H1 (cell line): ENCODE measurements at regions not wholly inside any gene's neighbourhood (a gene's known extent, or its start where the extent isn't known, plus 50 kb on each side); places are given as distances from the start of the nearest gene placed in this dataset.

Experiments used
- CTCF ChIA-PET: fragments of 300-600 bp; sonication (Branson Sonifier 250); formaldehyde crosslinking; loops from one replicate; lab custom pipeline; 2021; ENCODE audit not compliant: partially characterized antibody; lab: Charles Lee
- POLR2A ChIA-PET: fragments of 300-600 bp; sonication (Branson Sonifier 250); formaldehyde crosslinking; loops from one replicate; lab custom pipeline; 2021; ENCODE audit warnings: inconsistent platforms; ENCODE audit not compliant: partially characterized antibody; lab: Charles Lee
- DNase-seq, 2 experiments: peaks; one replicate each; pipeline versions ENCODE4 v3.0.0 to v3.0.0-alpha.2; 2010 to 2022; ENCODE audit warnings: low spot score in 2 of 2, low read depth in 1 of 2, mixed read lengths in 1 of 2
- FAIRE-seq: peaks from 2 replicates; lab custom pipeline; 2011; peaks lifted over from hg19 to GRCh38; lab: Jason Lieb, UNC
- H2AFZ ChIP-seq: 2 replicates; pipeline ENCODE4 v1.8.1; 2012; ENCODE audit warnings: low read length, inconsistent platforms
- H2AK5ac ChIP-seq: 2 replicates; pipeline ENCODE4 v1.6.1; 2013; ENCODE audit warnings: low read depth, low read length
- H2BK120ac ChIP-seq: replicated peaks from 2 replicates; pipeline ENCODE3; 2013; ENCODE audit warnings: low read depth, low read length, inconsistent platforms
- H2BK12ac ChIP-seq: 2 replicates; pipeline ENCODE4 v1.6.1; 2013; ENCODE audit warnings: low read depth, low read length
- H2BK15ac ChIP-seq: 2 replicates; pipeline ENCODE4 v1.6.1; 2013; ENCODE audit warnings: low read length
- H2BK20ac ChIP-seq: 2 replicates; pipeline ENCODE4 v1.6.1; 2013; ENCODE audit warnings: low read length
- H2BK5ac ChIP-seq: 2 replicates; pipeline ENCODE4 v1.6.1; 2013; ENCODE audit warnings: low read depth, low read length
- H3K14ac ChIP-seq: 2 replicates; pipeline ENCODE4 v1.6.1; 2013; ENCODE audit warnings: inconsistent platforms; ENCODE audit not compliant: insufficient read length
- H3K18ac ChIP-seq: 2 replicates; pipeline ENCODE4 v1.6.1; 2013; ENCODE audit warnings: low read length; ENCODE audit errors: extremely low read depth
- H3K23ac ChIP-seq: 2 replicates; pipeline ENCODE4 v1.6.1; 2013; ENCODE audit warnings: inconsistent platforms; ENCODE audit not compliant: insufficient read length
- H3K23me2 ChIP-seq: 2 replicates; pipeline ENCODE4 v1.6.1; 2013; ENCODE audit warnings: low read depth, low read length
- H3K27ac ChIP-seq: 2 replicates; pipeline ENCODE4 v1.6.1; 2011; ENCODE audit warnings: low read depth, low read length, inconsistent platforms
- H3K27me3 ChIP-seq, 4 experiments: replicated peaks in 1 of 4; 1 replicate in 1 of 4; 2 replicates in 3 of 4; pipeline versions ENCODE4 v1.6.1 to v1.8.1; 2011 to 2013; ENCODE audit warnings: low read length in 3 of 4, mild to moderate bottlenecking in 3 of 4, inconsistent platforms in 2 of 4, mixed read lengths in 2 of 4, moderate library complexity in 1 of 4; ENCODE audit not compliant: control insufficient read depth in 3 of 4, insufficient read depth in 3 of 4; ENCODE audit errors: extremely low read depth in 1 of 4
- H3K36me3 ChIP-seq, 4 experiments: 2 replicates each; pipeline versions ENCODE4 v1.6.1 to v1.8.1; 2011 to 2013; ENCODE audit warnings: mild to moderate bottlenecking in 4 of 4, low read length in 3 of 4, moderate library complexity in 2 of 4, control low read depth in 1 of 4, inconsistent platforms in 1 of 4; ENCODE audit not compliant: insufficient read depth in 4 of 4, control insufficient read depth in 2 of 4
- H3K4ac ChIP-seq: replicated peaks from 2 replicates; pipeline ENCODE3; 2013; ENCODE audit warnings: low read length, low read depth, mixed read lengths, inconsistent platforms; ENCODE audit not compliant: insufficient read length
- H3K4me1 ChIP-seq, 4 experiments: replicated peaks in 1 of 4; 1 replicate in 1 of 4; 2 replicates in 3 of 4; pipeline versions ENCODE4 v1.6.1 to v1.8.1; 2011 to 2013; ENCODE audit warnings: low read length in 3 of 4, inconsistent platforms in 2 of 4, mixed read lengths in 1 of 4; ENCODE audit not compliant: insufficient read depth in 4 of 4, control insufficient read depth in 3 of 4
- H3K4me2 ChIP-seq, 2 experiments: 2 replicates each; pipeline versions ENCODE4 v1.6.1 to v1.8.1; 2011 to 2013; ENCODE audit warnings: low read depth in 2 of 2, low read length in 2 of 2, control low read depth in 1 of 2, inconsistent platforms in 1 of 2, mild to moderate bottlenecking in 1 of 2; ENCODE audit not compliant: insufficient read depth in 1 of 2
- H3K4me3 ChIP-seq, 4 experiments: fragments of 200-600, 300-600 bp in 1 of 4; sonication (generic), shearing (Covaris generic), sonication (Bioruptor Twin) in 1 of 4; 2 replicates each; pipeline versions ENCODE4 v1.5.1 to v1.8.1; 2011 to 2016; ENCODE audit warnings: low read length in 4 of 4, low read depth in 3 of 4, control low read depth in 2 of 4, inconsistent platforms in 2 of 4, mild to moderate bottlenecking in 2 of 4, mixed read lengths in 1 of 4, moderate library complexity in 1 of 4; ENCODE audit not compliant: insufficient read depth in 2 of 4; ENCODE audit errors: extremely low read depth in 1 of 4
- H3K56ac ChIP-seq: replicated peaks from 2 replicates; pipeline ENCODE3; 2013; ENCODE audit warnings: low read depth, mild to moderate bottlenecking, mixed read lengths, low read length, inconsistent platforms; ENCODE audit not compliant: insufficient read length
- H3K79me1 ChIP-seq: 2 replicates; pipeline ENCODE4 v1.6.1; 2013; ENCODE audit warnings: low read depth, low read length, control low read depth
- H3K79me2 ChIP-seq, 2 experiments: 2 replicates each; pipeline versions ENCODE4 v1.6.1 to v1.8.1; 2012 to 2013; ENCODE audit warnings: low read length in 2 of 2, mild to moderate bottlenecking in 2 of 2, inconsistent platforms in 1 of 2; ENCODE audit not compliant: insufficient read depth in 2 of 2, control insufficient read depth in 1 of 2
- H3K9ac ChIP-seq, 4 experiments: replicated peaks in 1 of 4; 1 replicate in 1 of 4; 2 replicates in 3 of 4; pipeline versions ENCODE4 v1.6.1 to v1.8.1; 2011 to 2013; ENCODE audit warnings: low read depth in 3 of 4, low read length in 3 of 4, control low read depth in 2 of 4, mild to moderate bottlenecking in 2 of 4, moderate library complexity in 2 of 4, inconsistent platforms in 1 of 4; ENCODE audit errors: extremely low read depth in 1 of 4
- H3K9me3 ChIP-seq, 2 experiments: 2 replicates each; pipeline versions ENCODE4 v1.6.1 to v1.8.1; 2012 to 2013; ENCODE audit warnings: mild to moderate bottlenecking in 2 of 2, moderate library complexity in 2 of 2, control low read depth in 1 of 2, inconsistent platforms in 1 of 2, low read depth in 1 of 2, low read length in 1 of 2, mixed read lengths in 1 of 2; ENCODE audit not compliant: insufficient read depth in 2 of 2
- H4K20me1 ChIP-seq, 2 experiments: replicated peaks in 1 of 2; 2 replicates each; pipeline versions ENCODE3 to v1.8.1; 2011 to 2013; ENCODE audit warnings: inconsistent platforms in 2 of 2, low read length in 2 of 2, mild to moderate bottlenecking in 1 of 2; ENCODE audit not compliant: insufficient read depth in 2 of 2, control insufficient read depth in 1 of 2
- H4K5ac ChIP-seq: 2 replicates; pipeline ENCODE4 v1.6.1; 2013; ENCODE audit warnings: low read length, low read depth, mixed read lengths, inconsistent platforms; ENCODE audit not compliant: insufficient read length
- H4K8ac ChIP-seq: 2 replicates; pipeline ENCODE4 v1.8.0; 2013; ENCODE audit warnings: mild to moderate bottlenecking, moderate library complexity, low read length, inconsistent platforms; ENCODE audit not compliant: insufficient read depth; ENCODE audit errors: extremely low read depth
- H4K91ac ChIP-seq: replicated peaks from 2 replicates; pipeline ENCODE3; 2013; ENCODE audit warnings: low read length, mixed read lengths, inconsistent platforms; ENCODE audit not compliant: insufficient read length
- CBX5 ChIP-seq: fragments of 300-800, 300-1000 bp; sonication (generic); IDR thresholded peaks from 2 replicates; pipeline ENCODE4 v1.7.1; 2016; ENCODE audit warnings: antibody characterized with exemption, low read length, low read depth
- CBX8 ChIP-seq: fragments of 300-800, 300-1000 bp; sonication (generic); IDR thresholded peaks from 2 replicates; pipeline ENCODE4 v1.7.1; 2016; ENCODE audit warnings: low read depth, low read length, borderline replicate concordance
- EZH2 ChIP-seq: fragments of 200-600 bp; sonication (generic); IDR thresholded peaks from 2 replicates; pipeline ENCODE4 v1.7.1; 2012; ENCODE audit warnings: low read depth, mild to moderate bottlenecking, moderate library complexity, low read length, inconsistent platforms; ENCODE audit not compliant: severe bottlenecking
- HDAC2 ChIP-seq, 2 experiments: fragments of 300-600 bp in 1 of 2; sonication (generic) in 1 of 2; IDR thresholded peaks; 2 replicates each; pipeline ENCODE4 v1.6.1; 2011 to 2012; ENCODE audit warnings: low read depth in 2 of 2, low read length in 2 of 2, mild to moderate bottlenecking in 2 of 2, moderate library complexity in 2 of 2, borderline replicate concordance in 1 of 2, inconsistent platforms in 1 of 2
- NANOG ChIP-seq: IDR thresholded peaks from 2 replicates; pipeline ENCODE4 v1.6.1; 2011; ENCODE audit warnings: low read length, low read depth, mild to moderate bottlenecking, inconsistent platforms; ENCODE audit not compliant: insufficient read depth, poor library complexity, severe bottlenecking
- NRF1 ChIP-seq: IDR thresholded peaks from 2 replicates; pipeline ENCODE4 v1.6.1; 2011; ENCODE audit warnings: mild to moderate bottlenecking, low read depth, low read length, improper control_type of control experiment
- TEAD4 ChIP-seq: IDR thresholded peaks from 2 replicates; pipeline ENCODE4 v1.6.1; 2012; ENCODE audit warnings: low read depth, low read length, inconsistent platforms, mixed read lengths
- WGBS, 2 experiments: shearing (Covaris generic) in 1 of 2; methylation state at CpG; one replicate each; pipeline versions ENCODE4 v1.1.6 to v1.1.7; 2013 to 2015; ENCODE audit warnings: low lambda C conversion rate in 2 of 2, mixed read lengths in 2 of 2, inconsistent platforms in 1 of 2, low coverage in 1 of 2, missing lambda C conversion rate in 1 of 2; ENCODE audit not compliant: insufficient replicate concordance in 2 of 2, insufficient coverage in 1 of 2, insufficient read length in 1 of 2; ENCODE audit errors: extremely low coverage in 1 of 2, missing lambda C conversion rate in 1 of 2; 5-methylcytosine and 5-hydroxymethylcytosine counted together

- ChIA-PET POLR2A (no interaction called here), CTCF (no interaction called here)
- no peak overlapping the region for H3K4me3 ChIP-seq
- H3K79me2 ChIP-seq = no peaks in the 10 kb centered on the region
- DNase-seq = no peak
- H4K8ac ChIP-seq = no peak overlapping the region
- H2BK20ac ChIP-seq = no peak overlapping the region
- peak overlapping the region; percentile 57; the same call in 1 of the 2 replicates for H2AFZ ChIP-seq
- no peaks in the 10 kb centered on the region for H4K20me1 ChIP-seq
- no peaks in the 10 kb centered on the region for H3K9me3 ChIP-seq
- H2BK5ac ChIP-seq = no peak overlapping the region
- H3K9ac ChIP-seq = no peak overlapping the region
- no peak overlapping the region for H2AK5ac ChIP-seq
- H3K14ac ChIP-seq = no peak overlapping the region
- H3K4me1 ChIP-seq = no peaks in the 10 kb centered on the region
- no peaks in the 10 kb centered on the region for H3K27me3 ChIP-seq
- FAIRE-seq = no peak
- 90% methylated on average over 5 of the region's 5 CpGs; no CpG with 5 or more reads in 1 of the 2 experiments for WGBS, 2 experiments
- H3K4me2 ChIP-seq = no peak overlapping the region
- H2BK12ac ChIP-seq = no peak overlapping the region
- H3K56ac ChIP-seq = no peak overlapping the region
- H2BK15ac ChIP-seq = no peak overlapping the region
- H3K27ac ChIP-seq = no peak overlapping the region
- H3K18ac ChIP-seq = no peak overlapping the region
- H3K23me2 ChIP-seq = no peaks in the 10 kb centered on the region
- H4K5ac ChIP-seq = no peak overlapping the region
- H2BK120ac ChIP-seq = no peak overlapping the region
- no peaks in the 10 kb centered on the region for H3K36me3 ChIP-seq
- no peaks in the 10 kb centered on the region for H3K79me1 ChIP-seq
- no peak overlapping the region for H4K91ac ChIP-seq
- no peak overlapping the region for H3K4ac ChIP-seq
- no peak overlapping the region for H3K23ac ChIP-seq
- TF ChIP-seq TEAD4 (no peak), HDAC2 (IDR thresholded peaks at IDR 0.05; ENCODE audit: borderline replicate concordance in 1 of 2, low read depth in 2 of 2, low read length in 2 of 2) (no peak), CBX5 (no peak), NRF1 (no peak), NANOG (no peak), CBX8 (no peak), EZH2 (no peak)
Measured at GRCh38 chr3:81953111-81953510, 191.7 kb upstream of the GBE1 start.
